Heart left ventricle (tissue), 16 donors: ENCODE measurements at regions not wholly inside any gene's neighbourhood (a gene's known extent, or its start where the extent isn't known, plus 50 kb on each side); places are given as distances from the start of the nearest gene placed in this dataset.

Experiments used
- ATAC-seq, 4 donors: fragments of 200-7000 bp; cut with Tn5 transposase; one replicate each; pipeline ENCODE4 v1.9.1; 2020 to 2022; ENCODE audit warnings: moderate library complexity in 4 of 4, mild to moderate bottlenecking in 3 of 4, moderate number of reproducible peaks in 1 of 4
- DNase-seq, 5 donors: peaks; one replicate each; pipeline ENCODE4 v3.0.0-alpha.2; 2020
- H3K27ac ChIP-seq, 12 donors: fragments of 200-600 bp; sonication (generic) in 4 of 12; one replicate each; pipeline versions ENCODE4 v1.5.0 to v1.8.0; 2016 to 2022; ENCODE audit warnings: mild to moderate bottlenecking in 2 of 12
- H3K27me3 ChIP-seq, 9 donors: fragments of 200-600 bp; sonication (generic) in 2 of 9; one replicate each; pipeline versions ENCODE4 v1.5.1 to v1.8.0; 2016 to 2022; ENCODE audit warnings: mild to moderate bottlenecking in 3 of 9
- H3K36me3 ChIP-seq, 9 donors: fragments of 200-600 bp; sonication (generic) in 2 of 9; one replicate each; pipeline versions ENCODE4 v1.5.0 to v1.8.0; 2018 to 2022; ENCODE audit warnings: mild to moderate bottlenecking in 2 of 9
- H3K4me1 ChIP-seq, 12 donors: fragments of 200-600 bp; sonication (generic) in 4 of 12; one replicate each; pipeline versions ENCODE4 v1.5.0 to v1.8.0; 2016 to 2022; ENCODE audit warnings: mild to moderate bottlenecking in 3 of 12
- H3K4me3 ChIP-seq, 12 donors: fragments of 200-600 bp; sonication (generic) in 4 of 12; one replicate each; pipeline versions ENCODE4 v1.5.0 to v1.8.0; 2017 to 2022; ENCODE audit warnings: mild to moderate bottlenecking in 9 of 12, moderate library complexity in 4 of 12
- H3K9me3 ChIP-seq, 12 donors: fragments of 200-600 bp; sonication (generic) in 4 of 12; one replicate each; pipeline versions ENCODE4 v1.5.0 to v1.8.0; 2016 to 2022; ENCODE audit warnings: mild to moderate bottlenecking in 1 of 12
- POLR2A ChIP-seq, 2 donors: fragments of 450-650 bp; IDR thresholded peaks; one replicate each; pipeline ENCODE4 v1.6.1; 2017; ENCODE audit warnings: antibody characterized with exemption in 2 of 2, mild to moderate bottlenecking in 2 of 2, moderate library complexity in 2 of 2
- WGBS, 4 donors: extraction: QIAGEN DNeasy Blood & Tissue Kit in 2 of 4; methylation state at CpG; one replicate each; pipeline versions ENCODE4 v1.1.5 to v1.1.7; 2013 to 2018; 5-methylcytosine and 5-hydroxymethylcytosine counted together
- intact Hi-C, 10 donors: fragments of 100-400 bp; cut with DNase I; formaldehyde crosslinking; loops; one replicate each; pipeline versions ENCODE4 v1.11.1 to v1.14.2; 2022
- TF ChIP-seq, protein P1 (sequence below), 12 donors: fragments of 200-600 bp; sonication (generic) in 4 of 12; IDR thresholded peaks; one replicate each; pipeline versions ENCODE4 v1.5.0 to v1.8.0; 2018 to 2022; ENCODE audit warnings: antibody characterized with exemption in 12 of 12, mild to moderate bottlenecking in 5 of 12
- donor health status: ischemic (EF 13 %, LVEDD 7.1; RV severe dilation, severe dysfunction).
- donor health status: healthy with polysubstance abuse.
- donor health status: DM: no; HTN: yes; CAD: no.
- donor health status: DM: no; HTN: no; CAD: no.
- donor health status: ischemic (EF 25% LVEDD 6.9; RV normal size, moderate dysfunction).
- donor health status: ischemic (EF 25% LVEDD 5.7; RV mildly dilated, moderate dysfunction).
- donor health status: healthy.
- donor health status: DM: yes; HTN: yes; CAD: no.
- donor health status: ischemic (EF 35%, LVEDD 5.7; RV mildly dilated, moderate dysfunction).
- donor health status: nonischemic (EF 11% LVEDD 7.7; RV severe dilation, severe dysfunction).
- donor health status: DM: yes; HTN: yes; CAD: no.
- donor health status: PGD.
- donor health status: ischemic (EF 29% LVEDD 5.4; RV normal size, mild dysfunction).
- donor health status: nonischemic (EF 23%, LVEDD 6.1; RV moderate dilation, normal function).

DNA sequence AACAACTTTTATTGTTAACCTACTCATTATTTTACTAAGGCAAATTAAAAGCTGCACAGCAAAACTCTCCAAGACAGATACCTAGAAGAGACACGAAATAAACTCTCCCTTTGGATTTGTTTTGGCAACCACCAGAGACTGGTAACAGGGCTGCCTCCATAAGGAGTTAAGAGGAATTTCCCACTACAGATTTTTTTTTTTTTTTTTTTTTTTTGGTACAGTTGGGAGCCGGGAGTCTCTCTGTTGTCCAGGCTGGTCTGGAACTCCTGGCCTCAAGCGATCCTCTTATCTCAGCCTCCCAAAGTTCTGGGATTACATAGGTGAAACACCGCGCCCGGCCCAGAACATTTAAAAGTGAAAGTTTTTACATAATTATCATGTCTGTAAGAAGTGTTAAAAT, 73.6 kb upstream of the VGLL4 start:
- Histone ChIP-seq H3K27ac (peak overlapping the region; percentile 79 to 98 (median 92)), H3K4me3 (peak overlapping the region in 8 of 12 donors; percentile 73 to 94 (median 87)), H3K4me1 (peaks cover 0 to 36% (median 22%) of the 10 kb centered on the region in 12 donors), H3K27me3 (no peaks in the 10 kb centered on the region), H3K9me3 (no peaks in the 10 kb centered on the region), H3K36me3 (no peaks in the 10 kb centered on the region)
- 16 to 46% (median 25%) methylated on average over 6 of the region's 6 CpGs for whole genome bisulfite sequencing, 4 donors
- no peak for TF ChIP-seq POLR2A (IDR thresholded peaks at IDR 0.05)
- TF ChIP-seq, protein P1, sequence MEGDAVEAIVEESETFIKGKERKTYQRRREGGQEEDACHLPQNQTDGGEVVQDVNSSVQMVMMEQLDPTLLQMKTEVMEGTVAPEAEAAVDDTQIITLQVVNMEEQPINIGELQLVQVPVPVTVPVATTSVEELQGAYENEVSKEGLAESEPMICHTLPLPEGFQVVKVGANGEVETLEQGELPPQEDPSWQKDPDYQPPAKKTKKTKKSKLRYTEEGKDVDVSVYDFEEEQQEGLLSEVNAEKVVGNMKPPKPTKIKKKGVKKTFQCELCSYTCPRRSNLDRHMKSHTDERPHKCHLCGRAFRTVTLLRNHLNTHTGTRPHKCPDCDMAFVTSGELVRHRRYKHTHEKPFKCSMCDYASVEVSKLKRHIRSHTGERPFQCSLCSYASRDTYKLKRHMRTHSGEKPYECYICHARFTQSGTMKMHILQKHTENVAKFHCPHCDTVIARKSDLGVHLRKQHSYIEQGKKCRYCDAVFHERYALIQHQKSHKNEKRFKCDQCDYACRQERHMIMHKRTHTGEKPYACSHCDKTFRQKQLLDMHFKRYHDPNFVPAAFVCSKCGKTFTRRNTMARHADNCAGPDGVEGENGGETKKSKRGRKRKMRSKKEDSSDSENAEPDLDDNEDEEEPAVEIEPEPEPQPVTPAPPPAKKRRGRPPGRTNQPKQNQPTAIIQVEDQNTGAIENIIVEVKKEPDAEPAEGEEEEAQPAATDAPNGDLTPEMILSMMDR (IDR thresholded peaks at IDR 0.05) = no peak
- intact Hi-C loops = loop anchor here in 3 of 10 donors (5.0 to 10.0 kb wide), 5 partner anchors 45 to 340 kb away; no protein-coding TSS in a partner anchor
- DNase-seq (no peak), ATAC-seq (no peak)

DNA sequence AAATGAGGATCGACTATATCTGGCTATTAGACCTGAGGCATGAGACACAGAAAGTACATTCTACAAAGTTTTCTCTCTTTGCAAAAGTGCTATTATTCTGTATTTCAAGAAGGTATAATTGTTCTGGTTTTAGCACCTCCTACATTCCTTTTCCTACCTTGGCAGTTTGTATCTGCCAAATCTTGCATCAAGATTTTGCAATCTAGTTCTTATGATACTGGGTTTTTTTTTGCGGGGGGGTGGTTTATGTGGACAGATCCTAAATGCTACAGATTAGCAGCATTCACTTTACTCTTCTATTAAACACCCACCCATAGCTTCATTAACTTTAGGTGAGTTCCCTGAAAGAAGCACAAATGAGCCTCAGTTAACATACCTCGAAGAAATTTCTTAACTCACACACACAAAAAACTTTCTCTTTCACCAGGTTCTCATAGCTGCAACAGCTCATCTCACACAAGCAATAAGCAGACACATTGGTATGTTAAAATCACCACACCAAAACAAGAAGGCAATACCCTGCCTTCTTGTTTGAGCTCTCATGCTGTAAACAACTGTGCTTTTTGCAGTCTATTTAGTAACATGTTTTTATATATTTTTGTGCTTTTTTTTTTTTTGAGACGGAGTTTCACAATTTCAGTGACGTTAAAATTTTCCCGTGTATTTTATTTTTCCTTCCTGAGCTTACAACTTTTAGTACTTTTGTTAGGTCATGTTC, 73.0 kb upstream of the VGLL4 start:
- Histone ChIP-seq H3K27me3 (no peaks in the 10 kb centered on the region), H3K36me3 (no peaks in the 10 kb centered on the region), H3K4me3 (peak overlapping the region in 3 of 12 donors; percentile 81 to 90 (median 88)), H3K9me3 (no peaks in the 10 kb centered on the region), H3K4me1 (peaks cover 0 to 40% (median 28%) of the 10 kb centered on the region in 12 donors), H3K27ac (peak overlapping the region in 9 of 12 donors; percentile 90 to 98 (median 93))
- intact Hi-C loops = loop anchor here in 3 of 10 donors (5.0 to 10.0 kb wide), 5 partner anchors 44 to 339 kb away; no protein-coding TSS in a partner anchor
- no peak for ATAC-seq
- WGBS, 4 donors = 62 to 68% (median 65%) methylated on average over 6 of the region's 6 CpGs
- DNase-seq = no peak
- TF ChIP-seq, protein P1 (IDR thresholded peaks at IDR 0.05) = no peak
- no peak for TF ChIP-seq POLR2A (IDR thresholded peaks at IDR 0.05)

DNA sequence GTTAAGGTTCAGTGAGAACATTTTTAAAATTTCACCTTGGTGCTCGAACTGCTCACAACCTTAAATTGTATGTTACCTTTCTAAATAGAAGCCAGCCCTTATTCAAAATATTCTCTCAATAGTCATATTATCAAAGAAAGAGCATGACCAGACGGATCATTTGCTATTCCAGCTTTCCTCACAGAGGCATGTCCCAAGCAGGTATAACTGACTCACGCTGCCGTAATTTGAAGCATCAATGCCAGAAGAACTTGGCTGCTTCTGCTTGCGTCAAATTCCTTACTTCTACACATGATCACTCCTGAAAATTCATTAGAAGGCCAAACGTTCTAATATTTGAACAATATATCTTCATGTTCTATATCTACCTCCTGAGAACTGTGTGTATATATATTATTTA, 69.5 kb upstream of the VGLL4 start:
- Histone ChIP-seq H3K36me3 (no peaks in the 10 kb centered on the region), H3K4me3 (no peak overlapping the region), H3K9me3 (peaks cover 0 to 10% (median 2%) of the 10 kb centered on the region in 12 donors), H3K4me1 (peaks cover 0 to 30% (median 19%) of the 10 kb centered on the region in 12 donors), H3K27me3 (no peaks in the 10 kb centered on the region), H3K27ac (no peak overlapping the region)
- TF ChIP-seq, protein P1 (IDR thresholded peaks at IDR 0.05) = no peak
- no peak for TF ChIP-seq POLR2A (IDR thresholded peaks at IDR 0.05)
- intact Hi-C loops = loop anchor here in 1 of 10 donors (10.0 kb wide), 1 partner anchor 148 kb away; no protein-coding TSS in a partner anchor
- WGBS, 4 donors = 84 to 90% (median 89%) methylated on average over 6 of the region's 6 CpGs
- DNase-seq = no peak
- no peak for ATAC-seq

DNA sequence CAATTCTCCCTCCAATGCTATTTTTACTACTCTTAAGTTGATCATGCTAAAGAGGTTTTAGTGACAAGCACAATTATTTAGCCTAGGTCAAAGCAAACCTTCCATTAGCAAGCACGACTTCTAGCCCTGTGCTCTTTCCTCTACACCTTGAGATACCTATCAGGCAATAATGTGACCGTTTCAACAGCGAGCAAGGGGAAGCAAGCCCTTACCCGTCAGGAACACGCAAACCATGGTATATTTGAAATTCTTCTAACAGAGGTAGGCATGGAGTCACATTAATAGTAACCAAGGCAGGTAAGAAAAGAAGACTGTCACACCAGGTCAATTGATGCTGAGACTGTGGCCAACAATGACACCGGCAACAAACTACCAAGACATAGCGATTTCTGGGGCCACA, 68.9 kb upstream of the VGLL4 start:
- peaks cover 0 to 10% (median 2%) of the 10 kb centered on the region in 12 donors for H3K9me3 ChIP-seq
- H3K36me3 ChIP-seq = no peaks in the 10 kb centered on the region
- H3K4me3 ChIP-seq = no peak overlapping the region
- ATAC-seq (no peak), DNase-seq (no peak)
- H3K27ac ChIP-seq = no peak overlapping the region
- 91 to 97% (median 95%) methylated on average over 7 of the region's 7 CpGs for WGBS, 4 donors
- intact Hi-C loops = loop anchor here in 1 of 10 donors (10.0 kb wide), 1 partner anchor 148 kb away; no protein-coding TSS in a partner anchor
- H3K27me3 ChIP-seq = no peaks in the 10 kb centered on the region
- no peak for TF ChIP-seq POLR2A (IDR thresholded peaks at IDR 0.05)
- TF ChIP-seq, protein P1 (IDR thresholded peaks at IDR 0.05) = no peak
- peaks cover 0 to 25% (median 16%) of the 10 kb centered on the region in 12 donors for H3K4me1 ChIP-seq
